ENCODE measurements at regions not wholly inside any gene's neighbourhood (a gene's known extent, or its start where the extent isn't known, plus 50 kb on each side); places are given as distances from the start of the nearest gene placed in this dataset.
A peak's percentile ranks its signal among the peaks of the same experiment; 100 is the strongest.

DNA sequence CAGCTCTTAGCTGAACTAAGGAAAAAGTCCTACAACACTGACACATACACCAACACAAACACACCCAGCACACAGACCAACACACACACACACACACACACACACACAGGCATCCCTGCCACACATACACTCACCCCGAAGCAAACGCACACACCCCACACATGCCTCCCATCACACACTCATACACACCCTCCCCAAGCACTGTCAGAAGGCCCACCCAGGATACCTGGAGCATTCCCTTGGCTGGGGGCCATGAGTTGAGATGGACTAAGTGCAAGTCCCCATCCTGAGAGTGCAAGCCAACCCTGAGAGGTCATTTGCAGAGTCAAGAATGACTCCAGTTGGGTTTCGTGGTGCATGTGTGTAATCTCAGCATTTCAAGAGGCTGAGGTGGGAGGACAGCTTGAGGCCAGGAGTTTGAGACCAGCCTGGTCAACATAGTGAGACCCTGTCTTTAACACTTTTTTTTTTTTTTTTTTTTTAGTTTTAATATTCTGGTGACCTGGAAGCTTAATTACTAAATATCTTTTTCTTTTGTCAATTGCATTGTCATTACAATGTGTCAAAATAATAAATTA, 117.3 kb downstream of the RHOU start:
- Histone ChIP-seq H3K27me3 (ENCODE audit: control insufficient read depth in 1 of 2, insufficient read depth in 2 of 2, low read length in 2 of 2) (no peaks in the 10 kb centered on the region), H3K4me3 (replicated peaks in 1 of 3; ENCODE audit: insufficient read depth in 1 of 3, low read depth in 2 of 3, low read length in 3 of 3) (no peak overlapping the region), H3K36me3 (replicated peaks in 1 of 2; ENCODE audit: control insufficient read depth in 1 of 2, insufficient read depth in 2 of 2, low read length in 2 of 2) (no peaks in the 10 kb centered on the region), H3K27ac (ENCODE audit: extremely low read length, insufficient read depth, low read length) (no peak overlapping the region), H3K4me2 (ENCODE audit: low read depth, low read length) (no peak overlapping the region), H3K9me3 (ENCODE audit: low read length) (no peaks in the 10 kb centered on the region), H3K4me1 (ENCODE audit: insufficient read depth, low read length) (peaks cover 71% of the 10 kb centered on the region), H2AFZ (ENCODE audit: low read length) (no peak overlapping the region), H3K9ac (ENCODE audit: insufficient read depth, low read depth, low read length) (no peak overlapping the region), H4K20me1 (ENCODE audit: insufficient read depth, low read length) (no peaks in the 10 kb centered on the region), H3K79me2 (ENCODE audit: insufficient read depth, low read length) (no peaks in the 10 kb centered on the region)
- ATAC-seq (no peak), FAIRE-seq (no peak), DNase-seq (ENCODE audit: low spot score) (no peak)
- POLR2A ChIA-PET: interaction anchor here (1.2 kb wide), 1 partner anchor 11 kb away, joined by 5 read pairs; no protein-coding TSS in a partner anchor
- TF ChIP-seq, protein P1, sequence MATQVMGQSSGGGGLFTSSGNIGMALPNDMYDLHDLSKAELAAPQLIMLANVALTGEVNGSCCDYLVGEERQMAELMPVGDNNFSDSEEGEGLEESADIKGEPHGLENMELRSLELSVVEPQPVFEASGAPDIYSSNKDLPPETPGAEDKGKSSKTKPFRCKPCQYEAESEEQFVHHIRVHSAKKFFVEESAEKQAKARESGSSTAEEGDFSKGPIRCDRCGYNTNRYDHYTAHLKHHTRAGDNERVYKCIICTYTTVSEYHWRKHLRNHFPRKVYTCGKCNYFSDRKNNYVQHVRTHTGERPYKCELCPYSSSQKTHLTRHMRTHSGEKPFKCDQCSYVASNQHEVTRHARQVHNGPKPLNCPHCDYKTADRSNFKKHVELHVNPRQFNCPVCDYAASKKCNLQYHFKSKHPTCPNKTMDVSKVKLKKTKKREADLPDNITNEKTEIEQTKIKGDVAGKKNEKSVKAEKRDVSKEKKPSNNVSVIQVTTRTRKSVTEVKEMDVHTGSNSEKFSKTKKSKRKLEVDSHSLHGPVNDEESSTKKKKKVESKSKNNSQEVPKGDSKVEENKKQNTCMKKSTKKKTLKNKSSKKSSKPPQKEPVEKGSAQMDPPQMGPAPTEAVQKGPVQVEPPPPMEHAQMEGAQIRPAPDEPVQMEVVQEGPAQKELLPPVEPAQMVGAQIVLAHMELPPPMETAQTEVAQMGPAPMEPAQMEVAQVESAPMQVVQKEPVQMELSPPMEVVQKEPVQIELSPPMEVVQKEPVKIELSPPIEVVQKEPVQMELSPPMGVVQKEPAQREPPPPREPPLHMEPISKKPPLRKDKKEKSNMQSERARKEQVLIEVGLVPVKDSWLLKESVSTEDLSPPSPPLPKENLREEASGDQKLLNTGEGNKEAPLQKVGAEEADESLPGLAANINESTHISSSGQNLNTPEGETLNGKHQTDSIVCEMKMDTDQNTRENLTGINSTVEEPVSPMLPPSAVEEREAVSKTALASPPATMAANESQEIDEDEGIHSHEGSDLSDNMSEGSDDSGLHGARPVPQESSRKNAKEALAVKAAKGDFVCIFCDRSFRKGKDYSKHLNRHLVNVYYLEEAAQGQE (IDR thresholded peaks at IDR 0.05; ENCODE audit: borderline replicate concordance in 1 of 2, low read depth in 1 of 2, low read length in 2 of 2): no peak
- no peak for TF ChIP-seq ZNF670 (CRISPR knock-in tag; IDR thresholded peaks at IDR 0.05; ENCODE audit: borderline replicate concordance)
- TF ChIP-seq ELF3 (CRISPR knock-in tag; IDR thresholded peaks at IDR 0.05): no peak
- in situ Hi-C loops (cut with HindIII; ENCODE audit: extremely low pct_ligation_motif_present, low pct_unique_long_range_greater_than_20kb): no loop called here
- CTCF ChIA-PET (ENCODE audit: low intra/inter-chr PET ratio, low total read pairs): no interaction called here
- WGBS (ENCODE audit: low lambda C conversion rate): 100% methylated on average over 3 of the region's 3 CpGs
- intact Hi-C loops (cut with micrococcal nuclease; ENCODE audit: unreplicated experiment): no loop called here
- BruUV-seq (replicated peaks): no TSS peak

DNA sequence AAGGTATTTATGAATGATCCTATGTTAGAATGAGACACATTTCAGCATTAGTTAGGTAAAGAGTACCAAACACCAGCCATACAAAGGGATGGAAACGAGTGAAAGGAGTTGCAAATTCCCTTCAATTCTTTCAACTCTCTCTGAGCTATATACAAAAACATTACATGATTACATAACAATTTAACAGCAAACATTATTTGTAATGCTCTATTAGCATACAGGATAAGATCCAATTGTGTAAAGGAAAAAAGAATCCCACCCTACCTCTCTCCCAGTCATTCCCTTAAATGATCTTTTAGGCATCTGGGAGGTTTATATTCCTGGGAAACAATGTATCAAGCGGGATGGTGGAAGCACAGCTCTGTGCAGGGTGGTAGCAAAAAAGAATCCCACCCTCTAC, 117.9 kb downstream of the RHOU start:
- no peaks in the 10 kb centered on the region for H3K27me3 ChIP-seq (ENCODE audit: control insufficient read depth in 1 of 2, insufficient read depth in 2 of 2, low read length in 2 of 2)
- H3K79me2 ChIP-seq (ENCODE audit: insufficient read depth, low read length): no peaks in the 10 kb centered on the region
- CTCF ChIA-PET (ENCODE audit: low intra/inter-chr PET ratio, low total read pairs): no interaction called here
- FAIRE-seq (no peak), ATAC-seq (peak; percentile 20; the same call in 2 of the 3 replicates), DNase-seq (ENCODE audit: low spot score) (no peak)
- 91% methylated on average over 2 of the region's 2 CpGs for WGBS (ENCODE audit: low lambda C conversion rate)
- H4K20me1 ChIP-seq (ENCODE audit: insufficient read depth, low read length): no peaks in the 10 kb centered on the region
- intact Hi-C loops (cut with micrococcal nuclease; ENCODE audit: unreplicated experiment): no loop called here
- no TSS peak for BruUV-seq (replicated peaks)
- POLR2A ChIA-PET: interaction anchor here (1.2 kb wide), 1 partner anchor 12 kb away, joined by 5 read pairs; no protein-coding TSS in a partner anchor
- no peak overlapping the region for H3K4me3 ChIP-seq (replicated peaks in 1 of 3; ENCODE audit: insufficient read depth in 1 of 3, low read depth in 2 of 3, low read length in 3 of 3)
- H3K9me3 ChIP-seq (ENCODE audit: low read length): no peaks in the 10 kb centered on the region
- no peak overlapping the region for H3K9ac ChIP-seq (ENCODE audit: insufficient read depth, low read depth, low read length)
- no peak overlapping the region for H3K4me2 ChIP-seq (ENCODE audit: low read depth, low read length)
- in situ Hi-C loops (cut with HindIII; ENCODE audit: extremely low pct_ligation_motif_present, low pct_unique_long_range_greater_than_20kb): no loop called here
- H3K36me3 ChIP-seq (replicated peaks in 1 of 2; ENCODE audit: control insufficient read depth in 1 of 2, insufficient read depth in 2 of 2, low read length in 2 of 2): no peaks in the 10 kb centered on the region
- H3K4me1 ChIP-seq (ENCODE audit: insufficient read depth, low read length): peaks cover 71% of the 10 kb centered on the region
- no peak overlapping the region for H2AFZ ChIP-seq (ENCODE audit: low read length)
- peak overlapping the region; percentile 14 for H3K27ac ChIP-seq (ENCODE audit: extremely low read length, insufficient read depth, low read length)
- TF ChIP-seq ZSCAN9 (CRISPR knock-in tag; IDR thresholded peaks at IDR 0.05; ENCODE audit: borderline replicate concordance): no peak
- no peak for TF ChIP-seq WIZ (CRISPR knock-in tag; IDR thresholded peaks at IDR 0.05)
- TF ChIP-seq, protein P2, sequence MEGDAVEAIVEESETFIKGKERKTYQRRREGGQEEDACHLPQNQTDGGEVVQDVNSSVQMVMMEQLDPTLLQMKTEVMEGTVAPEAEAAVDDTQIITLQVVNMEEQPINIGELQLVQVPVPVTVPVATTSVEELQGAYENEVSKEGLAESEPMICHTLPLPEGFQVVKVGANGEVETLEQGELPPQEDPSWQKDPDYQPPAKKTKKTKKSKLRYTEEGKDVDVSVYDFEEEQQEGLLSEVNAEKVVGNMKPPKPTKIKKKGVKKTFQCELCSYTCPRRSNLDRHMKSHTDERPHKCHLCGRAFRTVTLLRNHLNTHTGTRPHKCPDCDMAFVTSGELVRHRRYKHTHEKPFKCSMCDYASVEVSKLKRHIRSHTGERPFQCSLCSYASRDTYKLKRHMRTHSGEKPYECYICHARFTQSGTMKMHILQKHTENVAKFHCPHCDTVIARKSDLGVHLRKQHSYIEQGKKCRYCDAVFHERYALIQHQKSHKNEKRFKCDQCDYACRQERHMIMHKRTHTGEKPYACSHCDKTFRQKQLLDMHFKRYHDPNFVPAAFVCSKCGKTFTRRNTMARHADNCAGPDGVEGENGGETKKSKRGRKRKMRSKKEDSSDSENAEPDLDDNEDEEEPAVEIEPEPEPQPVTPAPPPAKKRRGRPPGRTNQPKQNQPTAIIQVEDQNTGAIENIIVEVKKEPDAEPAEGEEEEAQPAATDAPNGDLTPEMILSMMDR (CRISPR knock-in tag; IDR thresholded peaks at IDR 0.05): no peak
- TF ChIP-seq ZNF354B (CRISPR knock-in tag; IDR thresholded peaks at IDR 0.05): no peak
- TF ChIP-seq ZNF644 (CRISPR knock-in tag; IDR thresholded peaks at IDR 0.05; ENCODE audit: low read depth): no peak
- no peak for TF ChIP-seq SALL2 (CRISPR knock-in tag; IDR thresholded peaks at IDR 0.05)
- TF ChIP-seq ZC3H4 (CRISPR knock-in tag; IDR thresholded peaks at IDR 0.05; ENCODE audit: borderline replicate concordance): no peak
- no peak for TF ChIP-seq DNMT1 (CRISPR knock-in tag; IDR thresholded peaks at IDR 0.05)

Data from HepG2 (cell line).